ENCODE measurements at regions not wholly inside any gene's neighbourhood (a gene's known extent, or its start where the extent isn't known, plus 50 kb on each side); places are given as distances from the start of the nearest gene placed in this dataset.
"Not testable (repeated sequence)": the region's sequence is repeated elsewhere in the genome, so short reads cannot be mapped to it uniquely, and the experiment has no call there.

DNA sequence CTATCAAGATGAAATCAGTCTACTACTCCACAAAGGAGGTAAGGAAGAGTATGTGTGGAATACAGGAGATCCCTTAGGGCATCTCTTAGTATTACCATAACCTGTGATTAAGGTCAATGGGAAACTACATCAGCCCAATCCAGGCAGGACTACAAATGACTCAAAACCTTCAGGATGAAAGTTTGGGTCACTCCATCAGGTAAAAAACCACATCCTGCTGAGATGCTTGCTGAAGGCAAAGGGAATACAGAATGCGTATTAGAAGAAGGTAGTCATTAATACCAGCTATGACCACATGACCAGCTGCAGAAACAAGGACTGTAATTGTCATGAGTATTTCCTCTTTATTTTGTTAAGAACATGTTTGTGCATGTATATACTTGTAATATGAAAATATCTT lies 418.8 kb downstream of the DTWD2 start:
- TF ChIP-seq, protein P1, sequence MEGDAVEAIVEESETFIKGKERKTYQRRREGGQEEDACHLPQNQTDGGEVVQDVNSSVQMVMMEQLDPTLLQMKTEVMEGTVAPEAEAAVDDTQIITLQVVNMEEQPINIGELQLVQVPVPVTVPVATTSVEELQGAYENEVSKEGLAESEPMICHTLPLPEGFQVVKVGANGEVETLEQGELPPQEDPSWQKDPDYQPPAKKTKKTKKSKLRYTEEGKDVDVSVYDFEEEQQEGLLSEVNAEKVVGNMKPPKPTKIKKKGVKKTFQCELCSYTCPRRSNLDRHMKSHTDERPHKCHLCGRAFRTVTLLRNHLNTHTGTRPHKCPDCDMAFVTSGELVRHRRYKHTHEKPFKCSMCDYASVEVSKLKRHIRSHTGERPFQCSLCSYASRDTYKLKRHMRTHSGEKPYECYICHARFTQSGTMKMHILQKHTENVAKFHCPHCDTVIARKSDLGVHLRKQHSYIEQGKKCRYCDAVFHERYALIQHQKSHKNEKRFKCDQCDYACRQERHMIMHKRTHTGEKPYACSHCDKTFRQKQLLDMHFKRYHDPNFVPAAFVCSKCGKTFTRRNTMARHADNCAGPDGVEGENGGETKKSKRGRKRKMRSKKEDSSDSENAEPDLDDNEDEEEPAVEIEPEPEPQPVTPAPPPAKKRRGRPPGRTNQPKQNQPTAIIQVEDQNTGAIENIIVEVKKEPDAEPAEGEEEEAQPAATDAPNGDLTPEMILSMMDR (optimal IDR thresholded peaks at IDR 0.05 in 1 of 3, IDR thresholded peaks at IDR 0.05 in 1 of 3, conservative IDR thresholded peaks at IDR 0.05 in 1 of 3; ENCODE audit: extremely low read depth in 1 of 3, insufficient read depth in 2 of 3, low read length in 3 of 3) = not testable (repeated sequence)
- not testable (repeated sequence) for TF ChIP-seq EZH2 (IDR thresholded peaks at IDR 0.05; ENCODE audit: low read length)

All from keratinocyte (primary cell).